IMR-90 (cell line): ENCODE measurements at regions not wholly inside any gene's neighbourhood (a gene's known extent, or its start where the extent isn't known, plus 50 kb on each side); places are given as distances from the start of the nearest gene placed in this dataset.

Source experiments
- ATAC-seq: fragments of 200-7000 bp; cut with Tn5 transposase; 2 replicates; pipeline ENCODE4 v1.9.1; 2020; ENCODE audit warnings: low read depth, mild to moderate bottlenecking, moderate library complexity
- BruUV-seq: library from RNA; stranded (reverse); fragments of 400-500 nt; replicated peaks from 2 replicates; lab custom pipeline; 2021; lab: Mats Ljungman, UMichigan
- CTCF ChIA-PET: fragments of 300-600 bp; formaldehyde crosslinking; extraction: SDS; loops from one replicate; lab custom pipeline; 2021; ENCODE audit warnings: antibody characterized with exemption; lab: Yijun Ruan, JAX
- POLR2A ChIA-PET: fragments of 300-600 bp; sonication (Branson Sonifier 250); formaldehyde crosslinking; loops from one replicate; lab custom pipeline; 2022; ENCODE audit warnings: antibody characterized with exemption; ENCODE audit not compliant: unreplicated experiment; lab: Charles Lee
- DNase-seq: peaks from one replicate; pipeline ENCODE4 v3.0.0; 2013
- H2AFZ ChIP-seq: replicated peaks from 2 replicates; pipeline ENCODE3; 2013; ENCODE audit warnings: low read length, mild to moderate bottlenecking; ENCODE audit not compliant: poor library complexity
- H2AK5ac ChIP-seq: 2 replicates; pipeline ENCODE4 v1.6.1; 2013; ENCODE audit warnings: low read depth, low read length, inconsistent platforms
- H2AK9ac ChIP-seq: replicated peaks from 2 replicates; pipeline ENCODE3; 2013; ENCODE audit warnings: mild to moderate bottlenecking, low read depth, low read length, moderate library complexity; ENCODE audit not compliant: poor library complexity
- H2BK120ac ChIP-seq: 2 replicates; pipeline ENCODE4 v1.6.1; 2013; ENCODE audit warnings: low read depth, low read length, inconsistent platforms
- H2BK15ac ChIP-seq: 3 replicates; pipeline ENCODE4 v1.6.1; 2013; ENCODE audit warnings: low read depth, low read length, inconsistent platforms
- H2BK20ac ChIP-seq: 2 replicates; pipeline ENCODE4 v1.6.1; 2013; ENCODE audit warnings: low read depth, mild to moderate bottlenecking, inconsistent platforms, low read length, moderate library complexity
- H2BK5ac ChIP-seq: 2 replicates; pipeline ENCODE4 v1.6.1; 2013; ENCODE audit warnings: mild to moderate bottlenecking, low read depth, low read length, inconsistent platforms; ENCODE audit not compliant: poor library complexity, severe bottlenecking
- H3K14ac ChIP-seq: replicated peaks from 2 replicates; pipeline ENCODE4 v1.6.1; 2013; ENCODE audit warnings: low read depth, low read length, inconsistent platforms
- H3K18ac ChIP-seq: 2 replicates; pipeline ENCODE4 v1.6.1; 2013; ENCODE audit warnings: low read depth, low read length, control low read depth
- H3K23ac ChIP-seq: 2 replicates; pipeline ENCODE4 v1.6.1; 2013; ENCODE audit warnings: low read depth, low read length, inconsistent platforms
- H3K27ac ChIP-seq: 2 replicates; pipeline ENCODE4 v1.5.1; 2013; ENCODE audit warnings: mild to moderate bottlenecking, control low read depth, low read length; ENCODE audit not compliant: insufficient read depth
- H3K27me3 ChIP-seq: 2 replicates; pipeline ENCODE4 v1.6.1; 2013; ENCODE audit warnings: low read length; ENCODE audit not compliant: control insufficient read depth, insufficient read depth
- H3K36me3 ChIP-seq: 2 replicates; pipeline ENCODE4 v1.6.1; 2013; ENCODE audit warnings: low read length, mixed read lengths; ENCODE audit not compliant: control insufficient read depth, insufficient read depth
- H3K4ac ChIP-seq: 2 replicates; pipeline ENCODE4 v1.6.1; 2013; ENCODE audit warnings: low read depth, low read length, inconsistent platforms
- H3K4me1 ChIP-seq: 2 replicates; pipeline ENCODE4 v1.6.1; 2013; ENCODE audit warnings: low read length, mixed read lengths; ENCODE audit not compliant: control insufficient read depth, insufficient read depth
- H3K4me2 ChIP-seq: 2 replicates; pipeline ENCODE4 v1.6.1; 2013; ENCODE audit warnings: low read depth, mild to moderate bottlenecking, control low read depth, low read length, moderate library complexity
- H3K4me3 ChIP-seq: 2 replicates; pipeline ENCODE4 v1.5.1; 2013; ENCODE audit warnings: low read depth, mild to moderate bottlenecking, control low read depth, low read length, moderate library complexity; ENCODE audit not compliant: insufficient read depth
- H3K56ac ChIP-seq: 2 replicates; pipeline ENCODE4 v1.6.1; 2013; ENCODE audit warnings: low read length, inconsistent platforms; ENCODE audit not compliant: insufficient read depth; ENCODE audit errors: extremely low read depth
- H3K79me1 ChIP-seq, 2 experiments: 2 replicates each; pipeline ENCODE4 v1.6.1; 2013; ENCODE audit warnings: low read length in 2 of 2, inconsistent platforms in 1 of 2, low read depth in 1 of 2
- H3K9ac ChIP-seq: 2 replicates; pipeline ENCODE4 v1.6.1; 2013; ENCODE audit warnings: low read depth, low read length, control low read depth
- H3K9me1 ChIP-seq: 2 replicates; pipeline ENCODE4 v1.6.1; 2013; ENCODE audit warnings: low read length, inconsistent platforms; ENCODE audit not compliant: insufficient read depth
- H3K9me3 ChIP-seq: 2 replicates; pipeline ENCODE4 v1.6.1; 2013; ENCODE audit warnings: low read length; ENCODE audit not compliant: control insufficient read depth, insufficient read depth
- H4K20me1 ChIP-seq: 2 replicates; pipeline ENCODE4 v1.6.1; 2013; ENCODE audit warnings: low read length, inconsistent platforms; ENCODE audit not compliant: insufficient read depth
- H4K5ac ChIP-seq: 2 replicates; pipeline ENCODE4 v1.6.1; 2013; ENCODE audit warnings: mild to moderate bottlenecking, low read depth, low read length, control low read depth
- H4K8ac ChIP-seq, 2 experiments: 2 replicates each; pipeline ENCODE4 v1.6.1; 2013; ENCODE audit warnings: low read depth in 2 of 2, low read length in 2 of 2, control low read depth in 1 of 2, inconsistent platforms in 1 of 2
- H4K91ac ChIP-seq: 2 replicates; pipeline ENCODE4 v1.6.1; 2013; ENCODE audit warnings: low read depth, low read length, inconsistent platforms; ENCODE audit not compliant: insufficient read depth
- NFE2L2 ChIP-seq: fragments of 150-350 bp; IDR thresholded peaks from 2 replicates; pipeline ENCODE4 v1.6.1; 2016; ENCODE audit warnings: low read depth, mild to moderate bottlenecking, low read length
- RCOR1 ChIP-seq: IDR thresholded peaks from 2 replicates; pipeline ENCODE4 v1.6.1; 2012; ENCODE audit warnings: mild to moderate bottlenecking, low read length, improper control_type of control experiment; ENCODE audit not compliant: insufficient replicate concordance
- RFX5 ChIP-seq: IDR thresholded peaks from 2 replicates; pipeline ENCODE4 v1.8.0; 2012; ENCODE audit warnings: low read depth, mild to moderate bottlenecking, low read length, moderate library complexity
- dilution Hi-C: fragments of 300-500 bp; cut with HindIII; formaldehyde crosslinking; loops from one replicate; pipeline ENCODE4 v1.14.3; 2018; ENCODE audit warnings: low sequenced_read_pairs; ENCODE audit not compliant: unreplicated experiment
- in situ Hi-C: fragments of 300-500 bp; cut with MboI; formaldehyde crosslinking; loops from 3 replicates; pipeline ENCODE4 v1.14.3; 2019; ENCODE audit warnings: low sequenced_read_pairs, inconsistent platforms, mixed read lengths
- intact Hi-C: fragments of 100-400 bp; cut with micrococcal nuclease; formaldehyde crosslinking; loops from 2 replicates; pipeline ENCODE4 v1.10.0; 2022

GRCh38 chr15:100809151-100809550 is 70.5 kb upstream of the ALDH1A3 start:
- no peak for DNase-seq
- Histone ChIP-seq H3K9me3 (peaks cover 3% of the 10 kb centered on the region), H2AK5ac (no peak overlapping the region), H2BK5ac (no peak overlapping the region), H4K91ac (no peak overlapping the region), H2BK120ac (no peak overlapping the region), H3K56ac (no peak overlapping the region), H3K27me3 (no peaks in the 10 kb centered on the region), H4K5ac (no peak overlapping the region), H2AFZ (no peak overlapping the region), H3K4me1 (no peaks in the 10 kb centered on the region), H3K79me1 (no peaks in the 10 kb centered on the region), H3K18ac (no peak overlapping the region), H2BK15ac (no peak overlapping the region), H3K36me3 (no peaks in the 10 kb centered on the region), H3K27ac (no peak overlapping the region), H3K4me2 (no peak overlapping the region), H4K20me1 (no peaks in the 10 kb centered on the region), H3K4ac (no peak overlapping the region), H2AK9ac (no peak overlapping the region), H3K9me1 (no peaks in the 10 kb centered on the region), H4K8ac (no peak overlapping the region), H3K4me3 (no peak overlapping the region), H3K23ac (no peak overlapping the region), H3K14ac (no peak overlapping the region), H3K9ac (no peak overlapping the region), H2BK20ac (no peak overlapping the region)
- TF ChIP-seq NFE2L2 (no peak), RFX5 (no peak), RCOR1 (no peak)
- no TSS peak for BruUV-seq
- ATAC-seq = no peak
- dilution Hi-C loops (no loop called here), intact Hi-C loops (no loop called here), in situ Hi-C loops (no loop called here)
- CTCF ChIA-PET = no interaction called here
- POLR2A ChIA-PET = no interaction called here
